Panc1 (cell line): ENCODE measurements at regions not wholly inside any gene's neighbourhood (a gene's known extent, or its start where the extent isn't known, plus 50 kb on each side); places are given as distances from the start of the nearest gene placed in this dataset.

Source experiments
- ATAC-seq: fragments of 200-7000 bp; cut with Tn5 transposase; 2 replicates; pipeline ENCODE4 v1.9.1; 2020; ENCODE audit warnings: mild to moderate bottlenecking, moderate library complexity
- BruUV-seq: library from RNA; stranded (reverse); fragments of 400-500 nt; replicated peaks from 2 replicates; lab custom pipeline; 2021; lab: Mats Ljungman, UMichigan
- CTCF ChIA-PET: fragments of 300-600 bp; sonication (Branson Sonifier 250); formaldehyde crosslinking; loops from one replicate; lab custom pipeline; 2022; ENCODE audit warnings: antibody characterized with exemption; lab: Charles Lee
- POLR2A ChIA-PET: fragments of 300-600 bp; sonication (Branson Sonifier 250); formaldehyde crosslinking; loops from one replicate; lab custom pipeline; 2022; ENCODE audit warnings: antibody characterized with exemption; lab: Charles Lee
- DNase-seq: peaks from one replicate; pipeline ENCODE4 v3.0.0-alpha.2; 2010; ENCODE audit warnings: low read depth, low spot score
- H3K27ac ChIP-seq: 2 replicates; pipeline ENCODE4 v1.5.1; 2011; ENCODE audit warnings: mild to moderate bottlenecking, low read length, inconsistent platforms
- H3K27me3 ChIP-seq: fragments of 200-500 bp; sonication (Bioruptor generic); 2 replicates; pipeline ENCODE4 v1.6.0; 2014; ENCODE audit warnings: low read length, inconsistent platforms; ENCODE audit not compliant: control insufficient read depth, insufficient read depth
- H3K36me3 ChIP-seq: fragments of 200-500 bp; sonication (Bioruptor generic); 2 replicates; pipeline ENCODE4 v1.5.1; 2014; ENCODE audit warnings: inconsistent platforms, mild to moderate bottlenecking, low read length, moderate library complexity; ENCODE audit not compliant: control insufficient read depth, insufficient read depth
- H3K4me1 ChIP-seq: 2 replicates; pipeline ENCODE4 v1.5.1; 2011; ENCODE audit warnings: inconsistent platforms, mild to moderate bottlenecking, low read length, moderate library complexity; ENCODE audit not compliant: control insufficient read depth, insufficient read depth
- H3K4me3 ChIP-seq, 2 experiments: 2 replicates each; pipeline ENCODE4 v1.5.1; 2011 to 2012; ENCODE audit warnings: low read depth in 2 of 2, low read length in 2 of 2, mild to moderate bottlenecking in 2 of 2, inconsistent platforms in 1 of 2, moderate library complexity in 1 of 2
- H3K9me3 ChIP-seq: fragments of 200-500 bp; sonication (Bioruptor generic); 2 replicates; pipeline ENCODE4 v1.5.1; 2014; ENCODE audit warnings: low read depth, mild to moderate bottlenecking, inconsistent platforms, low read length, moderate library complexity; ENCODE audit not compliant: control insufficient read depth, insufficient read depth
- POLR2AphosphoS5 ChIP-seq: IDR thresholded peaks from 2 replicates; pipeline ENCODE4 v1.6.1; 2012; ENCODE audit warnings: mild to moderate bottlenecking, low read depth, low read length, moderate library complexity
- REST ChIP-seq, 2 experiments: IDR thresholded peaks; 2 replicates each; pipeline ENCODE4 v1.6.1; 2011 to 2012; ENCODE audit warnings: low read depth in 2 of 2, control low read depth in 1 of 2, low read length in 1 of 2, mild to moderate bottlenecking in 1 of 2, moderate library complexity in 1 of 2; ENCODE audit not compliant: insufficient read depth in 1 of 2
- SIN3A ChIP-seq: IDR thresholded peaks from 2 replicates; pipeline ENCODE4 v1.6.1; 2012; ENCODE audit warnings: low read depth, mild to moderate bottlenecking, low read length, moderate library complexity, borderline replicate concordance; ENCODE audit not compliant: insufficient read depth
- TCF7L2 ChIP-seq: IDR thresholded peaks from 2 replicates; pipeline ENCODE4 v1.6.1; 2011; ENCODE audit warnings: mild to moderate bottlenecking, low read depth, low read length, inconsistent platforms
- in situ Hi-C: cut with HindIII; loops from 2 replicates; pipeline ENCODE4 v1.10.0; 2016; ENCODE audit warnings: low sequenced_read_pairs, low pct_unique_long_range_greater_than_20kb
- intact Hi-C: fragments of 100-400 bp; cut with micrococcal nuclease; formaldehyde crosslinking; loops from one replicate; pipeline ENCODE4 v1.10.0; 2022; ENCODE audit not compliant: unreplicated experiment
- TF ChIP-seq, protein P1 (sequence below): fragments of 450-650 bp; IDR thresholded peaks from 2 replicates; pipeline ENCODE4 v1.5.1; 2017; ENCODE audit warnings: mild to moderate bottlenecking

DNA sequence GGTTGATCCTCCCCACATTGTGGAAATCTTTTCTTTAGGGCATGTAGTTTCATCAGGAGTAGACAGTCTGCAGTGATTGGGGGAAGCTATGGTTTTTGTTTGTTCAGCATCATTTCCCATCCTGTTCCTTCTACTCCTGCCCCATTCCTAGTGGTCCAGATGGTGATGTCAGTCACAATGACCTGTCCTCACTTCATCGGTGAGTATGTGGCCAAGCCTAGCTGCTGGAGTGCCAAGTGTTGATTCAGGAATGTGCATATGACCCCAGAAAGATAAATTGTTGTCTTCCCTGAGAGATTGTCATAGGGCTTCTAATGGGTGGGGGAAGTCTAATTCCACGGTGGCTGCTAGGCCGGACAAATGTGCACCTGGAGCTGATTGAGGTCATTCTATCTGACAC, 130.6 kb upstream of the FAT1 start:
- Histone ChIP-seq H3K27me3 (no peaks in the 10 kb centered on the region), H3K36me3 (no peaks in the 10 kb centered on the region), H3K27ac (peak overlapping the region; percentile 39; the same call in 1 of the 2 replicates), H3K9me3 (peaks cover 8% of the 10 kb centered on the region; the same call in 1 of the 2 replicates), H3K4me3 (no peak overlapping the region), H3K4me1 (no peaks in the 10 kb centered on the region; the same call in 1 of the 2 replicates)
- in situ Hi-C loops (no loop called here), intact Hi-C loops (no loop called here)
- DNase-seq (no peak), ATAC-seq (peak; percentile 30; the same call in 1 of the 2 replicates)
- no TSS peak for BruUV-seq
- ChIA-PET POLR2A (interaction anchor here (0.9 kb wide), 1 partner anchor 9 kb away, joined by 3 read pairs; no protein-coding TSS in a partner anchor), CTCF (interaction anchor here (0.6 kb wide), 1 partner anchor 87 kb away, joined by 3 read pairs; no protein-coding TSS in a partner anchor)
- TF ChIP-seq REST (IDR thresholded peaks at IDR 0.05; ENCODE audit: insufficient read depth in 1 of 2, low read depth in 2 of 2, low read length in 1 of 2) (no peak), TCF7L2 (no peak), SIN3A (no peak)

DNA sequence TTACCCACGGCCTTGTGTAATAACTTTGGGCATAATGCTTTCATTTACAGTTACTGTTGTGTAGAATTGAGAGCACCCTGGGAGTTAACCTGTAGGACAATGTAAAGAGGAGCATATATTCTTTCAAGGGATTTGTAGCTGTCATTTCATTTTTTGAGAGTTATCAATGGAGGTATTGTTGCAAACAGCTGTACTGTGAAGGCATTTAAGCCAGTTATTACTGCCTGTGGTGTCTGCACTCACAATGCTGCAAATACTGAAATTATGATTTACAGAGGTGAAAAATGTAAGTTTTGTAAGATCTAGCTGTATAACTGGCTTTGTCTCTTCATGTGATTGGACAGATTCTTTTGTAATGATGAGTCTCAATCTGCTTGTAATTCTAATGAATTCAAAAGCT, 131.5 kb upstream of the FAT1 start:
- Histone ChIP-seq H3K27ac (peak overlapping the region; percentile 48; the same call in 1 of the 2 replicates), H3K36me3 (no peaks in the 10 kb centered on the region), H3K4me1 (no peaks in the 10 kb centered on the region; the same call in 1 of the 2 replicates), H3K27me3 (no peaks in the 10 kb centered on the region), H3K4me3 (no peak overlapping the region), H3K9me3 (peaks cover 7% of the 10 kb centered on the region; the same call in 1 of the 2 replicates)
- BruUV-seq, result no TSS peak
- TF ChIP-seq, protein P1, sequence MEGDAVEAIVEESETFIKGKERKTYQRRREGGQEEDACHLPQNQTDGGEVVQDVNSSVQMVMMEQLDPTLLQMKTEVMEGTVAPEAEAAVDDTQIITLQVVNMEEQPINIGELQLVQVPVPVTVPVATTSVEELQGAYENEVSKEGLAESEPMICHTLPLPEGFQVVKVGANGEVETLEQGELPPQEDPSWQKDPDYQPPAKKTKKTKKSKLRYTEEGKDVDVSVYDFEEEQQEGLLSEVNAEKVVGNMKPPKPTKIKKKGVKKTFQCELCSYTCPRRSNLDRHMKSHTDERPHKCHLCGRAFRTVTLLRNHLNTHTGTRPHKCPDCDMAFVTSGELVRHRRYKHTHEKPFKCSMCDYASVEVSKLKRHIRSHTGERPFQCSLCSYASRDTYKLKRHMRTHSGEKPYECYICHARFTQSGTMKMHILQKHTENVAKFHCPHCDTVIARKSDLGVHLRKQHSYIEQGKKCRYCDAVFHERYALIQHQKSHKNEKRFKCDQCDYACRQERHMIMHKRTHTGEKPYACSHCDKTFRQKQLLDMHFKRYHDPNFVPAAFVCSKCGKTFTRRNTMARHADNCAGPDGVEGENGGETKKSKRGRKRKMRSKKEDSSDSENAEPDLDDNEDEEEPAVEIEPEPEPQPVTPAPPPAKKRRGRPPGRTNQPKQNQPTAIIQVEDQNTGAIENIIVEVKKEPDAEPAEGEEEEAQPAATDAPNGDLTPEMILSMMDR, result no peak
- no peak for TF ChIP-seq POLR2AphosphoS5
- no peak for TF ChIP-seq TCF7L2
- TF ChIP-seq SIN3A, result no peak
- no peak for TF ChIP-seq REST (IDR thresholded peaks at IDR 0.05; ENCODE audit: insufficient read depth in 1 of 2, low read depth in 2 of 2, low read length in 1 of 2)
- DNase-seq (no peak), ATAC-seq (no peak)
- ChIA-PET POLR2A (interaction anchor here (0.9 kb wide), 1 partner anchor 10 kb away, joined by 3 read pairs; no protein-coding TSS in a partner anchor), CTCF (interaction anchor here (0.6 kb wide), 1 partner anchor 88 kb away, joined by 3 read pairs; no protein-coding TSS in a partner anchor)
- in situ Hi-C loops, result no loop called here
- intact Hi-C loops, result no loop called here
